HepG2 (cell line): ENCODE measurements at regions not wholly inside any gene's neighbourhood (a gene's known extent, or its start where the extent isn't known, plus 50 kb on each side); places are given as distances from the start of the nearest gene placed in this dataset.

Experiments
- ATAC-seq: fragments of 200-7000 bp; cut with Tn5 transposase; 3 replicates; pipeline ENCODE4 v1.9.1; 2020; ENCODE audit warnings: mild to moderate bottlenecking, moderate library complexity
- BruUV-seq: library from RNA; stranded (reverse); fragments of 400-500 nt; replicated peaks from 2 replicates; lab custom pipeline; 2021; lab: Mats Ljungman, UMichigan
- CTCF ChIA-PET: fragments of 300-600 bp; formaldehyde crosslinking; extraction: SDS; loops from one replicate; lab custom pipeline; 2021; ENCODE audit warnings: low total read pairs, inconsistent platforms, low intra/inter-chr PET ratio; lab: Yijun Ruan, JAX
- POLR2A ChIA-PET: fragments of 350-600 bp; sonication (Branson Sonifier 250); formaldehyde crosslinking; loops from one replicate; lab custom pipeline; 2020; ENCODE audit warnings: antibody characterized with exemption, inconsistent platforms; lab: Yijun Ruan, JAX
- DNase-seq: peaks from one replicate; pipeline ENCODE4 v3.0.0-alpha.2; 2015; ENCODE audit warnings: low spot score
- FAIRE-seq: peaks from 3 replicates; lab custom pipeline; 2011; peaks lifted over from hg19 to GRCh38; lab: Jason Lieb, UNC
- H2AFZ ChIP-seq: one replicate; pipeline ENCODE4 v1.6.1; 2011; ENCODE audit warnings: low read length, inconsistent platforms
- H3K27ac ChIP-seq: fragments of 300-600 bp; 3 replicates; pipeline ENCODE4 v1.8.0; 2011; ENCODE audit warnings: mixed run types, mild to moderate bottlenecking, mixed read lengths, low read length, inconsistent platforms; ENCODE audit not compliant: insufficient read depth; ENCODE audit errors: extremely low read length
- H3K27me3 ChIP-seq, 2 experiments: fragments of 200-600 bp in 1 of 2; 2 replicates in 1 of 2; 3 replicates in 1 of 2; pipeline versions ENCODE4 v1.6.0 to v1.8.0; 2011; ENCODE audit warnings: low read length in 2 of 2, mild to moderate bottlenecking in 2 of 2, moderate library complexity in 2 of 2, inconsistent platforms in 1 of 2; ENCODE audit not compliant: insufficient read depth in 2 of 2, control insufficient read depth in 1 of 2
- H3K36me3 ChIP-seq, 2 experiments: fragments of 200-600 bp in 1 of 2; replicated peaks in 1 of 2; 2 replicates in 1 of 2; 3 replicates in 1 of 2; pipeline versions ENCODE4 v1.5.1 to v1.8.0; 2011; ENCODE audit warnings: low read length in 2 of 2, inconsistent platforms in 1 of 2; ENCODE audit not compliant: insufficient read depth in 2 of 2, control insufficient read depth in 1 of 2
- H3K4me1 ChIP-seq: 2 replicates; pipeline ENCODE4 v1.5.1; 2012; ENCODE audit warnings: low read length, inconsistent platforms; ENCODE audit not compliant: insufficient read depth
- H3K4me2 ChIP-seq: 2 replicates; pipeline ENCODE4 v1.6.0; 2011; ENCODE audit warnings: low read depth, low read length, inconsistent platforms
- H3K4me3 ChIP-seq, 3 experiments: fragments of 200-600 bp in 1 of 3; sonication (generic), shearing (Covaris generic) in 1 of 3; replicated peaks in 1 of 3; 2 replicates each; pipeline ENCODE4 v1.5.1; 2011 to 2016; ENCODE audit warnings: low read length in 3 of 3, inconsistent platforms in 2 of 3, low read depth in 2 of 3, mild to moderate bottlenecking in 2 of 3, control low read depth in 1 of 3, mixed read lengths in 1 of 3; ENCODE audit not compliant: insufficient read depth in 1 of 3
- H3K79me2 ChIP-seq: one replicate; pipeline ENCODE4 v1.6.1; 2011; ENCODE audit warnings: low read length, inconsistent platforms; ENCODE audit not compliant: insufficient read depth
- H3K9ac ChIP-seq: 2 replicates; pipeline ENCODE4 v1.6.0; 2011; ENCODE audit warnings: mild to moderate bottlenecking, low read depth, low read length, inconsistent platforms; ENCODE audit not compliant: insufficient read depth
- H3K9me3 ChIP-seq: 2 replicates; pipeline ENCODE4 v1.5.1; 2012; ENCODE audit warnings: mild to moderate bottlenecking, low read length
- H4K20me1 ChIP-seq: 2 replicates; pipeline ENCODE4 v1.6.0; 2011; ENCODE audit warnings: inconsistent platforms, mild to moderate bottlenecking, low read length, moderate library complexity; ENCODE audit not compliant: insufficient read depth
- ATRX ChIP-seq: sonication (generic); formaldehyde crosslinking; IDR thresholded peaks from 2 replicates; pipeline ENCODE4 v1.4.0; 2020; ENCODE audit warnings: missing genetic modification reagents, borderline replicate concordance
- KLF13 ChIP-seq: sonication (generic); formaldehyde crosslinking; IDR thresholded peaks from 2 replicates; pipeline ENCODE4 v1.4.0; 2020; ENCODE audit warnings: mild to moderate bottlenecking, missing genetic modification reagents
- KMT2A ChIP-seq: sonication (generic); formaldehyde crosslinking; IDR thresholded peaks from 2 replicates; pipeline ENCODE4 v1.4.0; 2020; ENCODE audit warnings: missing genetic modification reagents
- ZNF460 ChIP-seq: sonication (generic); formaldehyde crosslinking; IDR thresholded peaks from 2 replicates; pipeline ENCODE4 v1.5.1; 2020; ENCODE audit warnings: missing genetic modification reagents, mild to moderate bottlenecking, borderline replicate concordance
- ZNF562 ChIP-seq: sonication (generic); formaldehyde crosslinking; IDR thresholded peaks from 2 replicates; pipeline ENCODE4 v1.8.0; 2022; ENCODE audit warnings: missing genetic modification reagents, borderline replicate concordance
- WGBS: methylation state at CpG from one replicate; pipeline ENCODE4 v1.1.6; 2017; ENCODE audit warnings: low lambda C conversion rate; 5-methylcytosine and 5-hydroxymethylcytosine counted together
- in situ Hi-C: cut with HindIII; loops from 2 replicates; pipeline ENCODE4 v1.10.0; 2017; ENCODE audit warnings: low pct_unique_long_range_greater_than_20kb; ENCODE audit not compliant: extremely low pct_ligation_motif_present
- intact Hi-C: fragments of 100-400 bp; cut with micrococcal nuclease; formaldehyde crosslinking; loops from one replicate; pipeline ENCODE4 v1.10.0; 2022; ENCODE audit not compliant: unreplicated experiment
- TF ChIP-seq, protein P1 (sequence below), 2 experiments: sonication (generic) in 1 of 2; formaldehyde crosslinking in 1 of 2; IDR thresholded peaks; 2 replicates each; pipeline versions ENCODE4 v1.6.1 to v1.9.0; 2014 to 2022; ENCODE audit warnings: antibody characterized with exemption in 1 of 2, borderline replicate concordance in 1 of 2, inconsistent platforms in 1 of 2, low read depth in 1 of 2, missing genetic modification reagents in 1 of 2
- TF ChIP-seq, protein P2 (sequence below): sonication (generic); formaldehyde crosslinking; IDR thresholded peaks from 2 replicates; pipeline ENCODE4 v1.5.1; 2020; ENCODE audit warnings: mild to moderate bottlenecking, missing genetic modification reagents
- TF ChIP-seq, protein P3 (sequence below): sonication (generic); formaldehyde crosslinking; IDR thresholded peaks from 2 replicates; pipeline ENCODE4 v1.9.0; 2021; ENCODE audit warnings: missing genetic modification reagents, mild to moderate bottlenecking, borderline replicate concordance
- TF ChIP-seq, protein P4 (sequence below): sonication (generic); formaldehyde crosslinking; IDR thresholded peaks from 2 replicates; pipeline ENCODE4 v1.9.0; 2021; ENCODE audit warnings: missing genetic modification reagents, borderline replicate concordance
- TF ChIP-seq, protein P5 (sequence below): sonication (generic); formaldehyde crosslinking; IDR thresholded peaks from 2 replicates; pipeline ENCODE4 v1.4.0; 2020; ENCODE audit warnings: low read depth, mild to moderate bottlenecking, missing genetic modification reagents

DNA sequence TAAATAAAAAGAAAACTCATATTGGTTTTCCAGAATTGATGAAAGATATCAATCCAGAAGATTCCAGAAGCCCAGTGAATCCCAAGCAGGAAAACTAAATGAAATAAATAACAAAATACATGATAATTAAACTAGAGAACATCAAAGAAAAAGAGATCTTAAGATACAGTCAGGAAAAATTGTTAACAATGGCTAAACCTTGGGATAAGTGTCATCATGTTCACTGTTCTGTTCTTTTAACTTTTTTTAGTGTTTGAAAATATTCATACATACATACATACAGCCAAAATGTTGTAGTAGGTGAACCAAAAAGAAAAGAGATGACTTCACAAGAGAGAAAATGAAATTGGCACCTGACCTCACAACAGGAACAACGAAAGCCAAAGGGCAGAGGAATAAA, 72.2 kb upstream of the MYCN start:
- DNase-seq (no peak), ATAC-seq (no peak), FAIRE-seq (no peak)
- no peaks in the 10 kb centered on the region for H3K9me3 ChIP-seq
- intact Hi-C loops, result no loop called here
- 4% methylated on average over 1 of the region's 1 CpG for WGBS
- H3K9ac ChIP-seq, result no peak overlapping the region
- H3K27me3 ChIP-seq, result 0 out of 5 replicates have a peak, but pooled peaks cover 0 to 3% of the 10 kb centered on the region in 2 experiments
- no peak overlapping the region for H3K4me2 ChIP-seq
- H3K36me3 ChIP-seq, result no peaks in the 10 kb centered on the region
- H3K27ac ChIP-seq, result no peak overlapping the region
- no peaks in the 10 kb centered on the region for H4K20me1 ChIP-seq
- in situ Hi-C loops, result no loop called here
- BruUV-seq, result no TSS peak
- no peak overlapping the region for H3K4me3 ChIP-seq
- POLR2A ChIA-PET, result no interaction called here
- CTCF ChIA-PET, result no interaction called here
- no peak overlapping the region for H2AFZ ChIP-seq
- no peaks in the 10 kb centered on the region for H3K79me2 ChIP-seq
- no peaks in the 10 kb centered on the region for H3K4me1 ChIP-seq
- TF ChIP-seq, protein P1, sequence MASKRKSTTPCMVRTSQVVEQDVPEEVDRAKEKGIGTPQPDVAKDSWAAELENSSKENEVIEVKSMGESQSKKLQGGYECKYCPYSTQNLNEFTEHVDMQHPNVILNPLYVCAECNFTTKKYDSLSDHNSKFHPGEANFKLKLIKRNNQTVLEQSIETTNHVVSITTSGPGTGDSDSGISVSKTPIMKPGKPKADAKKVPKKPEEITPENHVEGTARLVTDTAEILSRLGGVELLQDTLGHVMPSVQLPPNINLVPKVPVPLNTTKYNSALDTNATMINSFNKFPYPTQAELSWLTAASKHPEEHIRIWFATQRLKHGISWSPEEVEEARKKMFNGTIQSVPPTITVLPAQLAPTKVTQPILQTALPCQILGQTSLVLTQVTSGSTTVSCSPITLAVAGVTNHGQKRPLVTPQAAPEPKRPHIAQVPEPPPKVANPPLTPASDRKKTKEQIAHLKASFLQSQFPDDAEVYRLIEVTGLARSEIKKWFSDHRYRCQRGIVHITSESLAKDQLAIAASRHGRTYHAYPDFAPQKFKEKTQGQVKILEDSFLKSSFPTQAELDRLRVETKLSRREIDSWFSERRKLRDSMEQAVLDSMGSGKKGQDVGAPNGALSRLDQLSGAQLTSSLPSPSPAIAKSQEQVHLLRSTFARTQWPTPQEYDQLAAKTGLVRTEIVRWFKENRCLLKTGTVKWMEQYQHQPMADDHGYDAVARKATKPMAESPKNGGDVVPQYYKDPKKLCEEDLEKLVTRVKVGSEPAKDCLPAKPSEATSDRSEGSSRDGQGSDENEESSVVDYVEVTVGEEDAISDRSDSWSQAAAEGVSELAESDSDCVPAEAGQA (IDR thresholded peaks at IDR 0.05; ENCODE audit: low read depth), result no peak
- TF ChIP-seq, protein P1 (CRISPR knock-in tag; IDR thresholded peaks at IDR 0.05; ENCODE audit: borderline replicate concordance), result no peak
- TF ChIP-seq, protein P2, sequence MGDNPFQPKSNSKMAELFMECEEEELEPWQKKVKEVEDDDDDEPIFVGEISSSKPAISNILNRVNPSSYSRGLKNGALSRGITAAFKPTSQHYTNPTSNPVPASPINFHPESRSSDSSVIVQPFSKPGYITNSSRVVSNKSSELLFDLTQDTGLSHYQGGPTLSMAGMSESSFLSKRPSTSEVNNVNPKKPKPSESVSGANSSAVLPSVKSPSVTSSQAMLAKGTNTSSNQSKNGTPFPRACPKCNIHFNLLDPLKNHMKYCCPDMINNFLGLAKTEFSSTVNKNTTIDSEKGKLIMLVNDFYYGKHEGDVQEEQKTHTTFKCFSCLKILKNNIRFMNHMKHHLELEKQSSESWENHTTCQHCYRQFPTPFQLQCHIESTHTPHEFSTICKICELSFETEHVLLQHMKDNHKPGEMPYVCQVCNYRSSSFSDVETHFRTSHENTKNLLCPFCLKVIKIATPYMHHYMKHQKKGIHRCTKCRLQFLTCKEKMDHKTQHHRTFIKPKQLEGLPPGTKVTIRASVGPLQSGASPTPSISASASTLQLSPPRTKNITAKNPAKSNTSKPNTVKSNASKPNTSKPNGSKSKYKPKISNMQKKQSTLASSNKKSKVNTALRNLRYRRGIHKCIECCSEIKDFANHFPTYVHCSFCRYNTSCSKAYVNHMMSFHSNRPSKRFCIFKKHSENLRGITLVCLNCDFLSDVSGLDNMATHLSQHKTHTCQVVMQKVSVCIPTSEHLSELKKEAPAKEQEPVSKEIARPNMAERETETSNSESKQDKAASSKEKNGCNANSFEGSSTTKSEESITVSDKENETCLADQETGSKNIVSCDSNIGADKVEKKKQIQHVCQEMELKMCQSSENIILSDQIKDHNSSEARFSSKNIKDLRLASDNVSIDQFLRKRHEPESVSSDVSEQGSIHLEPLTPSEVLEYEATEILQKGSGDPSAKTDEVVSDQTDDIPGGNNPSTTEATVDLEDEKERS (CRISPR knock-in tag), result no peak
- no peak for TF ChIP-seq KMT2A
- TF ChIP-seq ATRX (CRISPR knock-in tag), result no peak
- TF ChIP-seq KLF13 (CRISPR knock-in tag), result no peak
- TF ChIP-seq, protein P3, sequence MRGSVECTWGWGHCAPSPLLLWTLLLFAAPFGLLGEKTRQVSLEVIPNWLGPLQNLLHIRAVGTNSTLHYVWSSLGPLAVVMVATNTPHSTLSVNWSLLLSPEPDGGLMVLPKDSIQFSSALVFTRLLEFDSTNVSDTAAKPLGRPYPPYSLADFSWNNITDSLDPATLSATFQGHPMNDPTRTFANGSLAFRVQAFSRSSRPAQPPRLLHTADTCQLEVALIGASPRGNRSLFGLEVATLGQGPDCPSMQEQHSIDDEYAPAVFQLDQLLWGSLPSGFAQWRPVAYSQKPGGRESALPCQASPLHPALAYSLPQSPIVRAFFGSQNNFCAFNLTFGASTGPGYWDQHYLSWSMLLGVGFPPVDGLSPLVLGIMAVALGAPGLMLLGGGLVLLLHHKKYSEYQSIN (CRISPR knock-in tag), result no peak
- TF ChIP-seq, protein P4, sequence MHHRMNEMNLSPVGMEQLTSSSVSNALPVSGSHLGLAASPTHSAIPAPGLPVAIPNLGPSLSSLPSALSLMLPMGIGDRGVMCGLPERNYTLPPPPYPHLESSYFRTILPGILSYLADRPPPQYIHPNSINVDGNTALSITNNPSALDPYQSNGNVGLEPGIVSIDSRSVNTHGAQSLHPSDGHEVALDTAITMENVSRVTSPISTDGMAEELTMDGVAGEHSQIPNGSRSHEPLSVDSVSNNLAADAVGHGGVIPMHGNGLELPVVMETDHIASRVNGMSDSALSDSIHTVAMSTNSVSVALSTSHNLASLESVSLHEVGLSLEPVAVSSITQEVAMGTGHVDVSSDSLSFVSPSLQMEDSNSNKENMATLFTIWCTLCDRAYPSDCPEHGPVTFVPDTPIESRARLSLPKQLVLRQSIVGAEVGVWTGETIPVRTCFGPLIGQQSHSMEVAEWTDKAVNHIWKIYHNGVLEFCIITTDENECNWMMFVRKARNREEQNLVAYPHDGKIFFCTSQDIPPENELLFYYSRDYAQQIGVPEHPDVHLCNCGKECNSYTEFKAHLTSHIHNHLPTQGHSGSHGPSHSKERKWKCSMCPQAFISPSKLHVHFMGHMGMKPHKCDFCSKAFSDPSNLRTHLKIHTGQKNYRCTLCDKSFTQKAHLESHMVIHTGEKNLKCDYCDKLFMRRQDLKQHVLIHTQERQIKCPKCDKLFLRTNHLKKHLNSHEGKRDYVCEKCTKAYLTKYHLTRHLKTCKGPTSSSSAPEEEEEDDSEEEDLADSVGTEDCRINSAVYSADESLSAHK (CRISPR knock-in tag), result no peak
- no peak for TF ChIP-seq ZNF460 (CRISPR knock-in tag)
- no peak for TF ChIP-seq ZNF562
- TF ChIP-seq, protein P5, sequence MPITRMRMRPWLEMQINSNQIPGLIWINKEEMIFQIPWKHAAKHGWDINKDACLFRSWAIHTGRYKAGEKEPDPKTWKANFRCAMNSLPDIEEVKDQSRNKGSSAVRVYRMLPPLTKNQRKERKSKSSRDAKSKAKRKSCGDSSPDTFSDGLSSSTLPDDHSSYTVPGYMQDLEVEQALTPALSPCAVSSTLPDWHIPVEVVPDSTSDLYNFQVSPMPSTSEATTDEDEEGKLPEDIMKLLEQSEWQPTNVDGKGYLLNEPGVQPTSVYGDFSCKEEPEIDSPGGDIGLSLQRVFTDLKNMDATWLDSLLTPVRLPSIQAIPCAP (CRISPR knock-in tag), result no peak
